ENCODE measurements at regions not wholly inside any gene's neighbourhood (a gene's known extent, or its start where the extent isn't known, plus 50 kb on each side); places are given as distances from the start of the nearest gene placed in this dataset.

DNA sequence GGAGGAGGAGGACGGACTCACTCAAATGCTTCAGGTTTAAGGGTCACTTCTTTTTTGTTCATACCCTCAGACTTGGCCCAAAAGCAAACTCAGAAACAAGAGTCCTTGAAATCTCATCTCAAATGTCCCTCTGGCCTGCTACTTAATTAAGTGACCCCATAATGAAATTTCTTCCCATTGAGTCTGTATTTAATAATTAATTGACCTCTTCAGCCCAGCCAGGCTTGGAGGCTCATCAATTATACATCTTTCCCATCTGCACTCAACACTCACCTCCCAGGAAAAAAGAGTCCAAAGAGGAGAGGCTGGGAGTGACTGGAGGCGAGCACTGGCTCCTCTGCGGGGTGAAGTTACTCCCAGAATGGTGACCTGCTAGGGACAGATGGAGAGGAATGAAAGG, 90.5 kb upstream of the EYA2 start:
- no peaks in the 10 kb centered on the region for H3K4me1 Mint-ChIP-seq

DNA sequence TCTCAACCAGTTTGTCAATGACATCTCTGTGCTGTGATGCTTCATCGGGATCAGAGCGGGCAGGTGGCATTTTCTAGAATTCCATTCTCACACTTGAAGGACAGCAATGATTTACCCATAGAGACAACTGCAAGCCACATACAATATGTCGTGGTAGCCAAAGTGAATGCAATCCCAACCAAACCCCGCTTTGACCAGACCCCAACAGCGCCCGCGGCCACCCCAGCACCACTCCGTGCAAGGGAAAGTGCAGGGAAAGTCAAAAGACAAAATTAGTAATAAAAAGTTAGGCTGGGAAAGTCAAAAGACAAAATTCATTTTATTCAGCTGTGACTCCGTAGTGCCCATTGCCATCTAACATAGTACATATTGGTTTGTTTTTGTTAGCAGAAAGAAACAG, 88.8 kb upstream of the EYA2 start:
- no peaks in the 10 kb centered on the region for H3K36me3 Mint-ChIP-seq
- no peak overlapping the region for H3K27ac Mint-ChIP-seq
- no peaks in the 10 kb centered on the region for H3K4me1 Mint-ChIP-seq
- H3K27me3 Mint-ChIP-seq = peaks cover 25% of the 10 kb centered on the region
- DNase-seq (ENCODE audit: low spot score in 2 of 2) (no peak), ATAC-seq (ENCODE audit: low read depth) (no peak)
- H3K4me3 Mint-ChIP-seq = no peak overlapping the region
- no peaks in the 10 kb centered on the region for H3K9me3 Mint-ChIP-seq

More for the DNA sequence above, 90.5 kb upstream of the EYA2 start:
- H3K27ac Mint-ChIP-seq = no peak overlapping the region
- H3K9me3 Mint-ChIP-seq = no peaks in the 10 kb centered on the region
- no peak for DNase-seq (ENCODE audit: low spot score in 2 of 2)
- no peak for ATAC-seq (ENCODE audit: low read depth)
- H3K4me3 Mint-ChIP-seq = no peak overlapping the region
- peaks cover 24% of the 10 kb centered on the region for H3K27me3 Mint-ChIP-seq
- no peaks in the 10 kb centered on the region for H3K36me3 Mint-ChIP-seq

DNA sequence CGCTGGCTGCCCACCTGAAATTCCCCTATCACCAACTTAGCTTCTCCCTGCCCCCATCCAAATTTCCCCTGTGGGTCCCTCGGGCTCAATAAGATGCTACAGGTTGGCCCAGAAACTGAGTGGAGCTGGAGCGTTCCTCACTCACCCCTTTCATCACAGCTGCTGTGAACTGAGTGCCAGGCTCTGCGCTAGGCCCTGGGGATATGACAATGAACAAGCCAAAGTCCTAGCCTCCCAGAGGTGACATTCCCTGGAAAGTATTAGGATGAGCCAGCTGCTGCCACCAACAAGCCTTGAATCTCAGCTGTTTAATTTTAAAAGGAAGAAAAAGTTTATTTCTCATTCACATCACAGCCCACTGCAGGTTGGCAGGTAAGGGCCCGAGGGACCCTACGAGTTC, 86.6 kb upstream of the EYA2 start:
- no peak overlapping the region for H3K4me3 Mint-ChIP-seq
- H3K4me1 Mint-ChIP-seq = no peaks in the 10 kb centered on the region
- no peaks in the 10 kb centered on the region for H3K9me3 Mint-ChIP-seq
- H3K27me3 Mint-ChIP-seq = peaks cover 19% of the 10 kb centered on the region
- no peaks in the 10 kb centered on the region for H3K36me3 Mint-ChIP-seq
- ATAC-seq (ENCODE audit: low read depth) (no peak), DNase-seq (ENCODE audit: low spot score in 2 of 2) (no peak)
- no peak overlapping the region for H3K27ac Mint-ChIP-seq

DNA sequence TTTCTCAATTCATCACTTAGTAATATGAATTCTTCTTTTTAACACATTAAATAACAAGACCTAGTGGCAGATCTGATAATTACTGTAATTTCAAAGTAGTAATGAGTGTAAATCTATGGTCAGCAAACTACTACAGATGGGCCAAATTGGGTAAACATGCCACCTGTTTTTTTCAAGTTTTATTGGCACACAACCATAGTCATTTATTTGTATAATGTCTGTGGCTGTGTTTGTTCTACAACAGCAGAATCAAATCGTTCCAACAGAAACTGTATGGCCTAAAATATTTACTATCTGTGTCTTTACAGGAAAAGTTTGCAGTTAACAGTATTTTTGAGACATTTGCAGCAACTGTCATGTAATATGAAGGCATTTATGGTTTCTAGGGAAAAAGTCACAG, 86.1 kb upstream of the EYA2 start:
- Mint-ChIP-seq H3K4me1 (no peaks in the 10 kb centered on the region), H3K27me3 (peaks cover 16% of the 10 kb centered on the region), H3K36me3 (no peaks in the 10 kb centered on the region), H3K9me3 (no peaks in the 10 kb centered on the region), H3K4me3 (no peak overlapping the region), H3K27ac (no peak overlapping the region)
- DNase-seq (ENCODE audit: low spot score in 2 of 2) = no peak
- no peak for ATAC-seq (ENCODE audit: low read depth)

DNA sequence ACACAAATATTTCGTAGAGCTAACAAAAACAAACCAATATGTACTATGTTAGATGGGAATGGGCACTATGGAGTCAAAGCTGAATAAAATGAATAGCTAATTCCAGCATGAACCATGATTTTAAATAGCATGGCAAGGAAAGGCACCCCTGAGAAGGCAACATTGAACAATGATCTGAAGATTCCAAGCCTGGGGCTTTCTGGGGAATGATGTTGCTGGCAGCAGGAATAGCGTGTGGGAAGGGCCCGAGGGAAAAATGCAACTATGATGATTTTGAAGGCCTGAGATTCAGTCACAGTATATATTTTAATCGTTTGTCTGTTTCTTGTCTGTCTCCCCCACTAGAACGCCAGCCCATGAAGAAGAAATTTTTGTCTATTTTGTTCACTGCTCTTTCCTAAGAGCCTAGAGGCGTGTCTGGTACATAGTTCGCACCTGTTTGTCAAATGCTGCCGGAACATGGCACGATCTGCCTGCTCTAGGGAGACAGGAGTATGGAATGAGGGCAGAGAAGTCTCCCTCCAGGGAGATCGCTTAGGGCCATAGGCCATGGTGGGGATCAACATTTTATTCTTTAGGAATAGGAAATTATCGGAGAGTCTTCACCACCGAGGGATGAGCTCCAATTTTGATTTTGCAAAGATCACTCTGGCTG, 84.8 kb upstream of the EYA2 start:
- no peak for ATAC-seq (ENCODE audit: low read depth)
- DNase-seq (ENCODE audit: low spot score in 2 of 2) = no peak
- H3K4me3 Mint-ChIP-seq = no peak overlapping the region
- H3K27ac Mint-ChIP-seq = no peak overlapping the region
- H3K4me1 Mint-ChIP-seq = no peaks in the 10 kb centered on the region
- no peaks in the 10 kb centered on the region for H3K9me3 Mint-ChIP-seq
- no peaks in the 10 kb centered on the region for H3K36me3 Mint-ChIP-seq
- peaks cover 12% of the 10 kb centered on the region for H3K27me3 Mint-ChIP-seq

DNA sequence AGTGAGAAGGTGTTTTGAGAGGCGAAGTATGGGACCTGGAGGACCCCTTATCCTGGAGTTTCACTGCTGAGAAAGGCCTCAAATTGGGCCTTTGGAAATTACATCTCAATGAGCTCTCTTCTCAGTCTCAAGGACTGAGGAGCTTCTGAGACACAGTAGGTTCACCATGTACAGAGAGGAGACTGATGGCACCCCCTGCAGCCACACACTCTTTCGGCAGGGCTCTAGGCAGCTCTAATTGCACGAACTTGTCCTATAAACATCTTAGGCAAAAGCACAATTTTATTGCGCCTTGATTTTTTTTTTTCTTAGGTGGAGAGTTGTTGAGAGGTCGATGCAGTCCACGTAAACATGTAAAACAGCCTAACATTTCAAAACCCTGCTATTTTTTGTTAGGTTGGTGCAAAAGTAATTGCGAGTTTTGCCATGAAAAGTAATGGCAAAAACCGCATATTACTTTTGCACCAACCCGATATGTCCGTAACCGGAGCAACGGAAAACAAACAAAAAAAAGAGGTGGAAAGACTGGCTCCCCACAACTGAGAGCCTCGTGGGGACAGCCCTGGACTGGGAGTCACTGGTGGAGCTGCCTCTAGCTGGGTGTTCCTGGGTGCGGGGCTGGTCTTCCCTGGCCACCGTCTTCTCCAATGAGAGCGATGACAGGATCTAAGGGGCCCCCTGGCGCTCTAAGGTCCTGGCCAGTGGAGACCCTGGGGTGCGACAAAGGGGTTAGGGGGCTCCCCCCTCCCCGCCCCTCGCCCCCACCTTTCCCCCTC, 84.0 kb upstream of the EYA2 start:
- Mint-ChIP-seq H3K4me3 (no peak overlapping the region), H3K36me3 (no peaks in the 10 kb centered on the region), H3K27me3 (peaks cover 13% of the 10 kb centered on the region), H3K27ac (no peak overlapping the region), H3K9me3 (no peaks in the 10 kb centered on the region), H3K4me1 (no peaks in the 10 kb centered on the region)
- no peak for ATAC-seq (ENCODE audit: low read depth)
- DNase-seq (ENCODE audit: low spot score in 2 of 2) = no peak

DNA sequence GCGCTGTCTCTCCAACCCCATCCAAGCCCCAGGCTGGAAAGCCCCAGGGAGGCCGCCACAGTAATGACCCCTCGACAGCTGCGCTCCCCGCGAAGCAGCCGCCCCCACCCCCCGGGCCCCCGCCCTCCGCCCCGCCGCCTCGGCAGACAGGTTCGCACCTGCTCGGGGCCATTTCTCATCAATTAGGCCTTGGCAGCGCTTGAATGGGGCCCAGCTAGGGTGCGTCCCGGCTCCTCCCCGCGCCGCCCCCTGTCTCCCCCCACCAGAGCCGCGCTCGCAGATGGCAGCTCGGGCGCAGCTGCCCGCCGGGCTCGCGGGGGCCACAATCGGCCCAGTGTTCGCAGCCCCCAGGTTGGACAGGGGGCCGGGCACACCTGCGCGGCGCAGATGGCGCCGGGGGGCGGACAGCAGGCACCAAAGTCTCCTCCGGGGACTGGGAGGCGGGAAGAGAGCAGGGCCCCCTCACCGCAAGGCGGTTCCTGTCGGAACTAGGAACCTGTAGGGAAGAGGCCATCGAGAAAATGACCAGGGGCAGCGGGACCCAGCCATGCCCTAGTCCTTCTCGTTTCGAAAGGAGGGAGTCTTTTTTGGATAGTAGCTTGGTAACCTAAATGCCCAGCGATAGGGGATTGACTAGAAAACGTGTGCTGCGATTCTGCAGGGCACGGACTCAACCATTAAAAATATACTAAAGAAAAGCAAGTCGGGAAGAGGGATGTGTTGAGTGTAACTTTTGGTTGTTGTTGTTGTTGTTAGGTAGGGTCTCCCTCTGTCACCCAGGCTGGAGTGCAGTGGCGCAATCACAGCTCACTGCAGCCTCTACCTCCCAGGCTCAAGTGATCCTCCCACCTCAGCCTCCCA, 83.2 kb upstream of the EYA2 start:
- H3K9me3 Mint-ChIP-seq = no peaks in the 10 kb centered on the region
- no peak overlapping the region for H3K4me3 Mint-ChIP-seq
- DNase-seq (ENCODE audit: low spot score in 2 of 2) (no peak), ATAC-seq (ENCODE audit: low read depth) (no peak)
- H3K27me3 Mint-ChIP-seq = peaks cover 14% of the 10 kb centered on the region
- H3K4me1 Mint-ChIP-seq = no peaks in the 10 kb centered on the region
- no peak overlapping the region for H3K27ac Mint-ChIP-seq
- no peaks in the 10 kb centered on the region for H3K36me3 Mint-ChIP-seq

DNA sequence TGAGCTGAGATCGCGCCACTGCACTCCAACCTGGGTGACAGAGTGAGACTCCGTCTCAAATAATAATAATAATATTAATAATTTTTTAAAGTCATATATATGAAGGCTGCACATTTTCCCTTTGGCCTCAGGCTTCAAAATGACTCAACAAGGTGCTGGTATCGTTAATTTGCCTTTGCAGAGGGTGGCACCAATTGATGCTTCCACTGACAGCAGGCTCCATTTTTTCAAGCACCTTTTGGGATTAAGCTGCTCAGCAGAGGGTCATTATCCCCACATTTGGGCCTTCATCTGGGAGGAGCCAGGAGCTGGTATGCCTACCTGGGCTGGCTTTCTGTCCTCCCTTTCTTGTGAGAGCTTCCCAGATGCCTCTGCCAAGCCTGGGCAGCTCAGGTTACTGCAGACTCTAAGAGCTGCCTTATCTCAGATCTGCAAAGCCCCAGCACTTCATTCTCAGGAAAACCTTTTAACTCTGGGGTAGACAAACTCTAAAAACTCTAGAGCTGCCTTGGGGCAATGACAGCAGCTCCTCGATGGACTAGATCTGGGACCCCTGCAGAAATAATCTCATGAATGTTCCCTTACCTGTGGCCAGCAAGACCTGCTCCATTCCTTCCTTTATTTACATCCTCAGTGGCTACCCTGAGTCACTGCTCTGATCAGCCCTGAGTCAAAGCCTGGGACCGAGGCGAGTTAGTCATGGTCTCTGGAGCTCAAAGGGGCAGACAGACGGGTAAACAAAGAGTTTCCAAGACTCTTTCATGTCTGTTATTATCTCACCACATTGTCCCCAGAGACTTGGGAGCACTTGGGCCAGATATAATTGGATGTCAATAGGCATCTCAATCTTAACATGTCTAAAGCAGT, 80.0 kb upstream of the EYA2 start:
- Mint-ChIP-seq H3K9me3 (no peaks in the 10 kb centered on the region), H3K27me3 (peaks cover 13% of the 10 kb centered on the region), H3K4me3 (no peak overlapping the region), H3K27ac (no peak overlapping the region), H3K36me3 (no peaks in the 10 kb centered on the region), H3K4me1 (no peaks in the 10 kb centered on the region)
- no peak for ATAC-seq (ENCODE audit: low read depth)
- no peak for DNase-seq (ENCODE audit: low spot score in 2 of 2)

DNA sequence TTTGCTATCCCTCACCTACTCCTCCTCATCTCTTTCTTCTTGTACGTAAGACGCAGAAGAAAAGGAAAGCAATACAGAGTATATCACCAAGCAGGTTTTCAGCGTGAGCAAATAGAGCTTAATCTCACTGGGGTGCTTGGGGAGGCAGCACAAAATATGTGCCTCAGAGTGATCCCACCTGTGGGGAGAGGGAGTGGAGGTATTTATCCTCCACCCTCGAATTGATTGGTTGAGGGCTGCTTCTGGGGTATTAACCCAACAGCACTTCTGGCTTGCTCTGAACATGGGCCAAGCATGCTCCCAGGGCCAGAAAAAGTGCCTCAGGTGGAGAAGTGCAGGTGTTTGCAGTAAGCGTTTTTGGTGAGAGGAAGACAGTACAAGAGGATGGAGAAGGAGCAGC, 78.5 kb upstream of the EYA2 start:
- DNase-seq (ENCODE audit: low spot score in 2 of 2) (no peak), ATAC-seq (ENCODE audit: low read depth) (no peak)
- Mint-ChIP-seq H3K4me3 (no peak overlapping the region), H3K36me3 (no peaks in the 10 kb centered on the region), H3K9me3 (no peaks in the 10 kb centered on the region), H3K4me1 (no peaks in the 10 kb centered on the region), H3K27ac (no peak overlapping the region), H3K27me3 (peaks cover 9% of the 10 kb centered on the region)

DNA sequence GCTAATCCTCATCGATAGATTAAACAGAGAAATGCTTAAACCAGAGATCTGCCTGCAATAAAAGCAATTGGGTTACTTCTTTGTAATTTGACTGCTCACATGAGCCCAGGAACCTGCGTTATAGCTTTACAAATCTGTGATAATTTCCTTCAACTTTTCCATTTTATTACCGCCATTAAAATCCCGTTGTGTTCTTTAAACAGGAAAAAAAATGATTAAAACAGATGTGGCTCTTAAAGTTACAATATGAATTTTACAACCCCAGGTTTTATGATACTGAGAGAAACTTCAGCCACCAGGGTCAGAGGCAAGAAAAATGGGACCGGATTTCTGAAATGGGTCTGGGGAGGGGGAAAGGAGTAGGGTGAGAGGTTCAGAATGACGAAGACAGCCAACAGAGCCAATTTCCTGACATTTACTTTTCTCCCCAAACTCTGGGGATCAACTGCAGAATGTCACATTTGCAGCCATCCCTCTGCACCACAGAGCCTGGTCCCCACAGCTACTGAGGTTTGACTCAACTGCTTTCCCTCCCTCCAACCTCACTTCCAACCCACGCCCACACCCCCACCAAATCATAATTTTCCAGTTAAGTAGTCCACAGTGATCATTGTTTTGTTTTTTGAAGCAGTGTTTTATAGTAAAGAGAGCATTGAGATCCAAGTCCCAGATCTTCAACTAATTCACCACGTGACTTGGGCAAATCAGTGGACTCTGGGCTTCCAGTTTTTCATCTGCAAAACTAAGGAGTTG, 77.6 kb upstream of the EYA2 start:
- no peak overlapping the region for H3K27ac Mint-ChIP-seq
- H3K36me3 Mint-ChIP-seq = no peaks in the 10 kb centered on the region
- DNase-seq (ENCODE audit: low spot score in 2 of 2) (no peak), ATAC-seq (ENCODE audit: low read depth) (no peak)
- no peaks in the 10 kb centered on the region for H3K4me1 Mint-ChIP-seq
- H3K4me3 Mint-ChIP-seq = no peak overlapping the region
- H3K9me3 Mint-ChIP-seq = no peaks in the 10 kb centered on the region
- peaks cover 9% of the 10 kb centered on the region for H3K27me3 Mint-ChIP-seq

DNA sequence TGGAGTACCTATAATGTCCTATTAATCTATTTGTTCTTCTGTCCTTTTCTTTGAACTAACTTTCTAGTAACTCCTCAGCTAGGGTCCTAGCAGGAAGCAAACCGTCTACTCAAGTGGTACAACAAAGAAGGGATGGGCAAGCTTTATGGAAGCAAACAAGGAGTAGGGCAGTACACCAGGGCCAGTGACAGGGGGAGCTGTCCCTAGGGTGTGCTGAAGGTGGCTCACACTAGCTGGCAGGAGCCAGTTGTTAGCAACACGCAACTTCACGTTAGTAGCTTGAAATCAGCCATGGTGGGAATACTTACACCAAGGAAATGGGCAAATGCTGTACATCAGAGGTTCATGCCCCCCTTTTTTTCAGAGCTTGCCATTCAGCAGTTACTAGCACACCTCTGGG, 74.0 kb upstream of the EYA2 start:
- Mint-ChIP-seq H3K36me3 (no peaks in the 10 kb centered on the region), H3K27ac (no peak overlapping the region), H3K9me3 (peaks cover 3% of the 10 kb centered on the region), H3K4me3 (no peak overlapping the region), H3K27me3 (peaks cover 5% of the 10 kb centered on the region), H3K4me1 (no peaks in the 10 kb centered on the region)
- ATAC-seq (ENCODE audit: low read depth) (no peak), DNase-seq (ENCODE audit: low spot score in 2 of 2) (no peak)

DNA sequence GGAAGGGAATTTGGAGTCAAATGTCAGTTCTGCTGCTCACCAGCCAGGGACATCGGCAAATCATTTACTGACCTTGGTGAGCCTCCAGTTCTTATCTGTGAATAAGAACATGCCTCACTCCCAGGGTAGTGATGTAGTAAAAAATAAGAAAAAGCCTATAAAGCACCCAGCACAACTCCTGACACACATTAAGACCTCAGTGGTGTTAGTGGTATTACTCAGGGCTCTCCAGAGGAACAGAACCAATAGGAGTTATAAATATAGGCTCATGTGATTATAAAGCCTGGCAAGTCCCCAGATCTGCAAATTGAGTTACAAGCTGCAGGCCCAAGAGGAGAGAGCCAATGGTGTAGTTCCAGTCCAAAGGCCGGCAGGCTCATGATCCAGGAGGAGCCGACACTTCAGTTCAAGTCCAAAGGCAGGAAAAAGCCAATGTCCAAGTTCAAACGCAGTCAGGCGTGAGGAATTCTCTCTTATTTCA, 71.3 kb upstream of the EYA2 start:
- Mint-ChIP-seq H3K4me3 (no peak overlapping the region), H3K27ac (no peak overlapping the region), H3K27me3 (peaks cover 10% of the 10 kb centered on the region), H3K36me3 (no peaks in the 10 kb centered on the region), H3K9me3 (peaks cover 4% of the 10 kb centered on the region), H3K4me1 (no peaks in the 10 kb centered on the region)
- no peak for DNase-seq (ENCODE audit: low spot score in 2 of 2)
- ATAC-seq (ENCODE audit: low read depth) = no peak

DNA sequence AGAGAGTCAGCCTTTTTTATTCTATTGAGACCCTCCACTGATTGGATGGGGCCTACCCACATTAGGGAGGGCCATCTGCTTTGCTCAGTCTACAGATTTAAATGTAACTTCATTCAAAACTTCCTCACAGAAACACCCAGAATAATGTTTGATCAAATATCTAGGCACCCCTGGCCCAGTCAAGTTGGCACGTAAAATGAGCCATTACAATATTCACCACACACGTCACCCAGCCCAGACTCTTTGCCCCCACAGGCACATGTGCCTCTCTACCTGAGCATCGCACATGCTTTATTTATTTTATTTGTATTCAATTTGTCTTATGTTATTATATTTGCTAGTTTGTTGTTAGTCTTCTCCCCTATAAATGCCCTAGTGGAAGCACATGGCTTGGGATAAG, 70.9 kb upstream of the EYA2 start:
- Mint-ChIP-seq H3K27ac (no peak overlapping the region), H3K9me3 (peaks cover 4% of the 10 kb centered on the region), H3K36me3 (no peaks in the 10 kb centered on the region), H3K27me3 (peaks cover 8% of the 10 kb centered on the region), H3K4me1 (no peaks in the 10 kb centered on the region), H3K4me3 (no peak overlapping the region)
- DNase-seq (ENCODE audit: low spot score in 2 of 2) (no peak), ATAC-seq (ENCODE audit: low read depth) (no peak)
